Heart left ventricle (tissue), 13 donors: ENCODE measurements at regions not wholly inside any gene's neighbourhood (a gene's known extent, or its start where the extent isn't known, plus 50 kb on each side); places are given as distances from the start of the nearest gene placed in this dataset.

Source experiments
- CTCF ChIP-seq, 12 donors: fragments of 200-600 bp; sonication (generic) in 4 of 12; IDR thresholded peaks; one replicate each; pipeline versions ENCODE4 v1.5.0 to v1.8.0; 2018 to 2022; ENCODE audit warnings: antibody characterized with exemption in 12 of 12, mild to moderate bottlenecking in 5 of 12
- POLR2A ChIP-seq, 2 donors: fragments of 450-650 bp; IDR thresholded peaks; one replicate each; pipeline ENCODE4 v1.6.1; 2017; ENCODE audit warnings: antibody characterized with exemption in 2 of 2, mild to moderate bottlenecking in 2 of 2, moderate library complexity in 2 of 2
- donor health status: ischemic (EF 13 %, LVEDD 7.1; RV severe dilation, severe dysfunction).
- donor health status: DM: no; HTN: yes; CAD: no.
- donor health status: DM: no; HTN: no; CAD: no.
- donor health status: ischemic (EF 25% LVEDD 6.9; RV normal size, moderate dysfunction).
- donor health status: ischemic (EF 25% LVEDD 5.7; RV mildly dilated, moderate dysfunction).
- donor health status: ischemic (EF 35%, LVEDD 5.7; RV mildly dilated, moderate dysfunction).
- donor health status: nonischemic (EF 11% LVEDD 7.7; RV severe dilation, severe dysfunction).
- donor health status: DM: yes; HTN: yes; CAD: no.
- donor health status: PGD.
- donor health status: ischemic (EF 29% LVEDD 5.4; RV normal size, mild dysfunction).
- donor health status: nonischemic (EF 23%, LVEDD 6.1; RV moderate dilation, normal function).

- TF ChIP-seq POLR2A (IDR thresholded peaks at IDR 0.05), result no peak
- TF ChIP-seq CTCF (IDR thresholded peaks at IDR 0.05), result no peak
Observed at GRCh38 chr3:168275662-168276061, 179.9 kb upstream of the GOLIM4 start.
